NK-92 treated with Interleukin-12 subunit alpha and Interleukin-12 subunit beta, amount 100 ng/mL, for 24 hours (cell line): ENCODE measurements at regions not wholly inside any gene's neighbourhood (a gene's known extent, or its start where the extent isn't known, plus 50 kb on each side); places are given as distances from the start of the nearest gene placed in this dataset.

Experiments
- DNase-seq: peaks from one replicate; lab custom pipeline; 2025; lab: John Stamatoyannopoulos, UW

GRCh38 chr16:85458968-85459367 is 154.2 kb upstream of the GSE1 start:
- DNase-seq, result no peak

GRCh38 chr16:85459529-85460251 is 153.4 kb upstream of the GSE1 start:
- DNase-seq, result no peak

- DNase-seq, result no peak
These were observed 152.7 kb upstream of the GSE1 start for GRCh38 chr16:85460252-85461021.

GRCh38 chr16:85461022-85461813 is 151.9 kb upstream of the GSE1 start:
- no peak for DNase-seq

- DNase-seq, result no peak
These were observed 151.1 kb upstream of the GSE1 start for GRCh38 chr16:85461814-85462713.

- no peak for DNase-seq
These were observed 150.2 kb upstream of the GSE1 start for GRCh38 chr16:85462714-85463611.

GRCh38 chr16:85463672-85464382 is 149.3 kb upstream of the GSE1 start:
- no peak for DNase-seq

- DNase-seq, result no peak
These were observed 148.5 kb upstream of the GSE1 start for GRCh38 chr16:85464383-85465305.

GRCh38 chr16:85465328-85466303 is 147.5 kb upstream of the GSE1 start:
- no peak for DNase-seq

GRCh38 chr16:85466304-85466700 is 146.8 kb upstream of the GSE1 start:
- DNase-seq, result no peak

- no peak for DNase-seq
These were observed 146.1 kb upstream of the GSE1 start for GRCh38 chr16:85466989-85467388.

GRCh38 chr16:85469929-85470590 is 143.1 kb upstream of the GSE1 start:
- no peak for DNase-seq

- DNase-seq, result no peak
These were observed 142.2 kb upstream of the GSE1 start for GRCh38 chr16:85470873-85471272.

- no peak for DNase-seq
These were observed 141.4 kb upstream of the GSE1 start for GRCh38 chr16:85471469-85472431.

GRCh38 chr16:85472514-85472913 is 140.6 kb upstream of the GSE1 start:
- DNase-seq, result no peak

- no peak for DNase-seq
These were observed 139.8 kb upstream of the GSE1 start for GRCh38 chr16:85473323-85473722.
